B cell (primary cell): ENCODE measurements at regions not wholly inside any gene's neighbourhood (a gene's known extent, or its start where the extent isn't known, plus 50 kb on each side); places are given as distances from the start of the nearest gene placed in this dataset.

Experiments used
- CTCF ChIP-seq: fragments of 200-600 bp; IDR thresholded peaks from one replicate; pipeline ENCODE4 v1.8.0; 2022; ENCODE audit warnings: antibody characterized with exemption, mild to moderate bottlenecking
- EZH2 ChIP-seq: IDR thresholded peaks from 2 replicates; pipeline ENCODE4 v1.6.1; 2012; ENCODE audit warnings: borderline replicate concordance, low read depth, mild to moderate bottlenecking, moderate library complexity, low read length; ENCODE audit not compliant: insufficient read depth, poor library complexity, severe bottlenecking

- TF ChIP-seq CTCF (no peak), EZH2 (no peak)
These were observed 94.5 kb upstream of the CACNA1A start for GRCh38 chr19:13600802-13601201.
